Activated naive CD8-positive, alpha-beta T cell treated with anti-CD3 and anti-CD28 coated beads for 36 hours (primary cell): ENCODE measurements at regions not wholly inside any gene's neighbourhood (a gene's known extent, or its start where the extent isn't known, plus 50 kb on each side); places are given as distances from the start of the nearest gene placed in this dataset.

Experiments
- DNase-seq: peaks from one replicate; pipeline ENCODE4 v3.0.0; 2021
- H3K27ac Mint-ChIP-seq: one replicate; pipeline ENCODE4 v1.8.0; 2022; ENCODE audit warnings: mild to moderate bottlenecking, moderate library complexity, mixed read lengths
- H3K27me3 Mint-ChIP-seq: one replicate; pipeline ENCODE4 v1.8.0; 2022; ENCODE audit warnings: mild to moderate bottlenecking, mixed read lengths
- H3K36me3 Mint-ChIP-seq: one replicate; pipeline ENCODE4 v1.8.0; 2021; ENCODE audit warnings: mild to moderate bottlenecking, mixed read lengths
- H3K4me1 Mint-ChIP-seq: one replicate; pipeline ENCODE4 v1.8.0; 2021; ENCODE audit warnings: mixed read lengths
- H3K4me3 Mint-ChIP-seq: one replicate; pipeline ENCODE4 v1.8.0; 2022; ENCODE audit warnings: mild to moderate bottlenecking, moderate library complexity, mixed read lengths
- H3K9me3 Mint-ChIP-seq: one replicate; pipeline ENCODE4 v1.8.0; 2022; ENCODE audit warnings: mixed read lengths

DNA sequence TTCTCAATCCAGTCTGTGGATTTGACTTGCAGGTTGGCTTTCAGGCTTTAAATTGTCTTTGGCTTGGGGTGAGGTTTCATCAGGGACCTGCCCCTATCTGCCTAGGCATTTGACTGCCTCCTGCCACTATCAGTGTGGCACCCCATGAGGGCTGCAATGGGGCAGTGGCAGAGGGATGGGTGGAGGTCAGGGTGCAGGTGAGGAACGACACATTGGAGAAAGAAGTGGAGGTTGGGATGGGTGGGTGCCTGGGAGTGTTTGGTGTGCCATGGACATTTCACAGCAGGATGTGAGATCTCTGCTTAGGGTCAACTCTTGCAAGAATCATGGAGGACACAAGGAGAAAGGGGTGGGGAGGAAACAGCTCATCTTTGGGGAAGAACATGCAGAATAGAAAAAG, 625.1 kb downstream of the PTPRU start:
- peaks cover 2% of the 10 kb centered on the region for H3K36me3 Mint-ChIP-seq

DNA sequence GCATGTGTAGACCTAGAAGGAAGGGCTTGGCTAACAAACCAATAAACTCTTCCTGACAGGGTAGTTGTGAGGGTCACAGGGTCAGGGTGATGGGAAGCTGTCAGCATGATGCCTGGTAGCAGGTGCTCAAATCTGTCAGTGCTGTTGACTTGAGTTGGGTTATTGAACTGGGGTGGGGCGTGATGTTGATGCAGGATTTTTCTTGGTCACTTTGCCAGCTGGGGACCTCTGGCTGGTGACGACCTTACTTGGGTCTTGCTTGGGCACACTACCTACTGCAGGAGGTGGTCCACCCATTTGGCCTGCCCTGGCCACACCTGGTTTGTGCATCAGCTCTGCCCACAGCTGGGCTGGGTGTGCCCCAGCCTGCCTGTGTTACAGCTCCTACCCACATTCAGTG, 624.4 kb downstream of the PTPRU start:
- Mint-ChIP-seq H3K9me3 (peaks cover 14% of the 10 kb centered on the region), H3K4me1 (no peaks in the 10 kb centered on the region), H3K27ac (no peak overlapping the region), H3K27me3 (peaks cover 18% of the 10 kb centered on the region), H3K4me3 (no peak overlapping the region), H3K36me3 (peaks cover 2% of the 10 kb centered on the region)
- DNase-seq = no peak

More for the DNA sequence above, 625.1 kb downstream of the PTPRU start:
- Mint-ChIP-seq H3K27ac (no peak overlapping the region), H3K4me3 (no peak overlapping the region), H3K27me3 (peaks cover 19% of the 10 kb centered on the region), H3K9me3 (peaks cover 14% of the 10 kb centered on the region), H3K4me1 (no peaks in the 10 kb centered on the region)
- DNase-seq = no peak

DNA sequence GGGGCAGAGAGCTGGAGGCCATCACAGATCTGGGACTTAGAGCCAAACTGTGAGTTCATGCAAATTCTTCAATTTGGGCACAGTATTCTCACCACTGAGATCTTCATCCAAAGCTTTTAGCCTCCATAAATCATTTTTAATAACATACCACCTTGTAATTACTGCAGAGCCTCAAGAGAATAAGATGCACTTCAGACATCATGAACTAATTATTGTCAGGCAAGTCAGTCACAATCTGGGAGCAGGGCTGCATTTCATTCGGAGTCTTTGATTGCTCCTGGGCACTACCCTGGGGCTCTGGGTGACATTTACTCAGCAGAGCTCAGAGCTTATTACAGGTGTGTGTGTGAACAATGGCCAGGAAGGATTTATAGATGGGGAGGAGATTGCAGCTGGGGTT, 623.7 kb downstream of the PTPRU start:
- H3K36me3 Mint-ChIP-seq = peaks cover 2% of the 10 kb centered on the region
- no peak overlapping the region for H3K27ac Mint-ChIP-seq
- H3K9me3 Mint-ChIP-seq = peaks cover 14% of the 10 kb centered on the region
- no peaks in the 10 kb centered on the region for H3K4me1 Mint-ChIP-seq
- DNase-seq = no peak
- H3K4me3 Mint-ChIP-seq = no peak overlapping the region
- H3K27me3 Mint-ChIP-seq = peaks cover 22% of the 10 kb centered on the region

DNA sequence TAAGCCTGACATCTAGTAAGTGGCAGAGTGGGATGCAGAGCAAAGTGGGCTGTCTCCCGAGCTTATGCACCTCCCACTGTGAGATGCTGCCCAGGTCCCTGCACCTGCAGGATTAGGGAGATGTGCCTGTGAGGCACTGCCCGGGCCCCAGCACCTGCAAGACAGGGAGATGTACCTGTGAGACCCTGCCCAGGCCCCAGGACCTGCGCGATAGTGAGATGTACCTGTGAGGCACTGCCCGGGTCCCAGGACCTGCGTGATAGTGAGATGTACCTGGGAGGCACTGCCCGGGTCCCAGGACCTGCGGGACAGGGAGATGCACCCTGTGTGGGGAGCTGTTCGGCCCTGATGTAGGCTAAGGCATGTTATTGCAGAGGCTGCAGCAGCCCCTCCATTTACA, 622.8 kb downstream of the PTPRU start:
- peaks cover 23% of the 10 kb centered on the region for H3K27me3 Mint-ChIP-seq
- peaks cover 2% of the 10 kb centered on the region for H3K36me3 Mint-ChIP-seq
- no peak overlapping the region for H3K4me3 Mint-ChIP-seq
- no peaks in the 10 kb centered on the region for H3K4me1 Mint-ChIP-seq
- DNase-seq = no peak
- peaks cover 14% of the 10 kb centered on the region for H3K9me3 Mint-ChIP-seq
- H3K27ac Mint-ChIP-seq = no peak overlapping the region

DNA sequence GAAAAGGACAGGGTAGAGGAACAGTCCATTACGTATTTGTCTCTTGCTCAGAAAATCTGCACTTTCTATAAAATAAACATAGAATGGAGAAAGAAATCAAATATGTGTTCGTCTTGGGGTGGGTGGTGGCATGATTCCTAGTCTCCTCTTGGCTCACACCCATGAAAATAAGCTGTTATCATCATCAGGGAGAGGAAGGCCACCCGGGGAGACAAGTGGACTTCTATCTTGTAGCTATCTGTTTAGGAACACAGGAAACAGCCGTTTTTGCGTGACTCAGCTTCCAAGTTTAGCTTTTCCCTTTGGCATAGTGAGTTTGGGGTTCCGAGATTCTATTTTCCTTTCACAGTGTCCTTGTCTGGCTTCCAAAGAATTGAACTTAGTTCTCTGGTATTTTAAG, 622.3 kb downstream of the PTPRU start:
- Mint-ChIP-seq H3K36me3 (peaks cover 2% of the 10 kb centered on the region), H3K4me1 (no peaks in the 10 kb centered on the region), H3K27ac (no peak overlapping the region), H3K9me3 (peaks cover 14% of the 10 kb centered on the region), H3K4me3 (no peak overlapping the region), H3K27me3 (peaks cover 23% of the 10 kb centered on the region)
- no peak for DNase-seq

DNA sequence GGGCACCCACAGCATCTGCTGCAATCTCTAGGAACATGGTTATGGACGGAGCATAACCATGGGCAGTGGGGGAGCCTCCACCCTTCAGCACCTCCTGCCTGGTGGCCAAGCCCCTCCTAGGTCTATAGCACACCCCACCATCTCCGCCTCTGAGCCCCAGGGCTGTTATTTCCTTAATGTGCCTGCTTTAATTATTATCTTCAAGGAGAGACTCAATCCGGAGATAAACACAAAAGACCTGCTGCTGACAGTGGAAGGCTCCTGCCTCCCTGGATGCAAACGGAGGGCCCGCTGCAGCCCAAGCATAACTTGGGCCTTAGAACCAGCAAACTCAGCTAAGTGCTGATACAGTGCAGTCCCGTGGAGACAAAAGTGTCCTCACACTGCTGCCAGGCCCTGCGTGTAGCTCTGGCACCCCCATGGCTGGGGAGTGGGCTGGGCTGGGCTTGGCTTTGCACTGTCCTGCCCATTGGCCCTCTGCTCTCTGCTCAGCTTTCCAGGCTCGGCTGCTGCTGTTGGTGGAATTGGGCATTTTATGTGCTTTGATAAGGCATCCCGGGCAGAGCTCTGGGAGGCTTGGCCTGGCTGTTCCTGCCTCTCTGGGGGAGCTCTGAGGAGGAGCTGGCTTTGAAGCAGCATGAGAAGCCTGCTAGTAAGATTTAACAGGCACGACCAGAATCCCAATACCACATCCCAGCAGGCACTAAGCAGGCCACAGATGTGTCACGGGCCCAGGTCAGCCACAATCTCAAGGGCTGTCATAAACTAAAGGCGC, 620.2 kb downstream of the PTPRU start:
- DNase-seq = no peak
- no peak overlapping the region for H3K4me3 Mint-ChIP-seq
- peaks cover 27% of the 10 kb centered on the region for H3K27me3 Mint-ChIP-seq
- H3K4me1 Mint-ChIP-seq = no peaks in the 10 kb centered on the region
- peaks cover 2% of the 10 kb centered on the region for H3K36me3 Mint-ChIP-seq
- peaks cover 13% of the 10 kb centered on the region for H3K9me3 Mint-ChIP-seq
- no peak overlapping the region for H3K27ac Mint-ChIP-seq

DNA sequence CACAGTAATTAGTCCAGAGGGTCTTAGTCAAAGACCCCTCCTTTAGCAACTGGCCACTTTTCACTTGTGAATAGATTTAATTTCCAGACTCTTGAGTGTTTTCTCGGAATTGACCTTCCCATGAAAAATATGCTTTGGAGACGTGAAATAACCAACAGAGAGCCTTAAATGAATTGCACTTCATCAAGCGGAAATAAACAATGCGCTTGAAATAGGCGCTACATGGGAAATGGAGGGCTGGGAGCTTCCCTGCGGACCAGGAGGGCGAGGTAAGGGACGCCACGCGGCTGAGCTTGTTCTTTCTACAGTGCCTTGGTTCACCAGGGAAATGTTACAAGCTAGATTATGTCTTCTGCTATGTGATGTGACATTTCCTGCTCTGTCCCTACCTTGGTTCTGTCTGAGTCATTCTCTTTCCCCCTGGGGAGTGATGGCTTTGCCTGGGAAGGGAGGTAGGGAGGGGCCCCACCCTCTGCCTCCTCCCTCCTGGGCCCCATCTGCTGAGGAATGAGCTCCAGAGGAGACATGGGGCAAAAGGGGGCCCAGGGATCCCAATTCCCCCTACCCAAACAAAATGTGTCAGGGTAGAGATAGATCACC, 619.3 kb downstream of the PTPRU start:
- Mint-ChIP-seq H3K36me3 (peaks cover 2% of the 10 kb centered on the region), H3K4me1 (no peaks in the 10 kb centered on the region), H3K4me3 (no peak overlapping the region), H3K9me3 (peaks cover 4% of the 10 kb centered on the region), H3K27ac (no peak overlapping the region), H3K27me3 (peaks cover 27% of the 10 kb centered on the region)
- no peak for DNase-seq

DNA sequence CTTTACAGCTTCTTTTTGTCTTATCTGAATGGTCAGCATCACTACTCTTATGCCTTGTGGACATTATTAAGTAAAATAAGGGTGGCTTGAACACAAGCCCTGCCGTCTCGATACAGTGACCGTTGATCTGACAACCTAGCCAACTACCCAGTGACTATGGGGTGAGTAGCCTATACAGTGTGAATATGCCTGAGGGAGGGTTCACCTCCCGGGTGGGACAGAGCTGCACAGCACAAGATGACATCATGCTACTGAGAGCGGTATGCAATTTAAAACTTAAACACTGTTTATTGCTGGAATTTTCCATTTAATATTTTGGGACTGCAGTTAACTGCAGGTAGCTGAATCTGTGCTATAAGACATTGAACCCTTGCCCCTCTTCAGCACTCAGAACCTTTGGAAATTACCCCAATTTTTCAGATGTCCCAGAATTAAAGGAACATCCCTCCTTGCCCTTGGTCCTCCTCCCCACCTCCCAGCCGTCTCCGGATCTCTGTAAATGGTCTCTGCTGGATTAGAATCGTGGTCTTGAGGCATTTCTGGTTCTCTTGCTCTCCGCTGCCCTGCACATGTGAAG, 618.5 kb downstream of the PTPRU start:
- no peaks in the 10 kb centered on the region for H3K36me3 Mint-ChIP-seq
- H3K27ac Mint-ChIP-seq = no peak overlapping the region
- H3K4me1 Mint-ChIP-seq = no peaks in the 10 kb centered on the region
- H3K27me3 Mint-ChIP-seq = peaks cover 30% of the 10 kb centered on the region
- no peak for DNase-seq
- H3K9me3 Mint-ChIP-seq = no peaks in the 10 kb centered on the region
- H3K4me3 Mint-ChIP-seq = no peak overlapping the region

DNA sequence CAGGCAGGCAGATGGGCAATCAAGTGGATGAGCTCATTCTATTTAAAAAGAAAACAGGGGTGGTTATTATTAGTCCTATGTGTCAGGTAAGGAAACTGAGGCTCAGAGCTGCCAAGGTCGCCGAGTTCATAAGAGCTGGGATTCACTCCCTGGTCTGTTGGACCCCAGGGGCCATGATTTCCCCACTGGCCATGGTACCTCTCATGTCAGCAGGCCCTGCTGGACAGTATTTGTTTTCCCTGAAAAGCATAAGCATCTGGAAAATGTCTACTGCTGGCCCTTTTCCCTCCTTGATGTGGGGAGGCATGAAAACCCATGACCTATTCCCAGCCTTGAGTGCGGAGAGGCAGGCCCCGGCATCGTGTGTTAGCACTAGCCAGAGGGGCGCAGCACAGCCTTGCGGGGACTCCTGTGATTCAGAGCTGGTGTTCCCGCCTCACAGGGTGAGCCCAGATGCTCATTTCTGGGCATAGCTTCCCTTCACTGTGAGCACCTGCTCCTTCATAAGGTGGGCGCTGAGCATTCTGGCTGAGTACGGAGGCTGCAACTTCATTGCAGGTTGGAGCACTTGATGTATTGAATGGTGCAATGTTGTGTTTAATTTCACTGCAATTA, 617.5 kb downstream of the PTPRU start:
- DNase-seq = no peak
- Mint-ChIP-seq H3K9me3 (no peaks in the 10 kb centered on the region), H3K4me3 (no peak overlapping the region), H3K27me3 (peaks cover 37% of the 10 kb centered on the region), H3K36me3 (no peaks in the 10 kb centered on the region), H3K4me1 (no peaks in the 10 kb centered on the region), H3K27ac (no peak overlapping the region)

DNA sequence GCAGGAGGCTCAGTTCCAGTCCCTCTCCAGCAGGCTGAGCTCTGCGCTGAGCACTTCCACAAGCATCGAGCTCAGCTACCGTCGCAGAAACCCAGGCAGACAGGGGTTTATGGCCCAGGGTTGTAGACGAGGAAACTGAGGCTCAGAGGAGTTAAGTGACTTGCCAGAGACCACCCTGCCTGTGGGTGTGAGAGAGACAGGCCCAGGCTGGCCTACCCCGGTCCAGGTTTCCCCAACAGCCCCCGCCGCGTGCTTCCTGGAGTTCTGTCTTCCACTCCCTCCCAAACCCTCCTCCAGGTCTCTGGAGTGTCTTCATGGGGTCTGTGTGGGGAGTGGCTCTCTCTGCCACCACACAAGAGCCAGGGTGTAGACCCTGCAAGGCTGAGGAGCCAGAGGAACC, 615.9 kb downstream of the PTPRU start:
- Mint-ChIP-seq H3K36me3 (no peaks in the 10 kb centered on the region), H3K4me1 (no peaks in the 10 kb centered on the region), H3K9me3 (no peaks in the 10 kb centered on the region), H3K4me3 (no peak overlapping the region), H3K27me3 (peaks cover 37% of the 10 kb centered on the region), H3K27ac (no peak overlapping the region)
- no peak for DNase-seq

DNA sequence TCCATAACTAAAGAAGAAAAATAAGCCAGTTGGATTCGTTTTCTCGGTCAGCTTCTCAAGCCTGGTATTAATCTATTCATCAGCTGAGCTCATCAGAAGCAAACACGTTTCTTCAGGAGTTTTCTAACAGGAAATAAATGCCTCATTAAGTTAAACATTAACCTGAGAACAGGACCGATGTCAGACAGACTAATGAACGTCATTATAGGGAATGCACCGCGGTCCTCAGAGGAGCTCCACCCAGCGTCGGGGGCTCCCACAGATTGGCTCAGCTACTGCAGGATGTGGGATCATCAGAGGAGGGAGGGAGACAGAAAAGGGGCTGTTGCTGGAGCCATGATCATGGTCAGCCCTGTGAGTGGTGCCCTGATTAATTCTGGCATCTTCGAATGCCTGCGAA, 615.4 kb downstream of the PTPRU start:
- H3K4me3 Mint-ChIP-seq = no peak overlapping the region
- no peak overlapping the region for H3K27ac Mint-ChIP-seq
- H3K27me3 Mint-ChIP-seq = peaks cover 39% of the 10 kb centered on the region
- DNase-seq = no peak
- H3K36me3 Mint-ChIP-seq = no peaks in the 10 kb centered on the region
- H3K4me1 Mint-ChIP-seq = no peaks in the 10 kb centered on the region
- H3K9me3 Mint-ChIP-seq = no peaks in the 10 kb centered on the region

DNA sequence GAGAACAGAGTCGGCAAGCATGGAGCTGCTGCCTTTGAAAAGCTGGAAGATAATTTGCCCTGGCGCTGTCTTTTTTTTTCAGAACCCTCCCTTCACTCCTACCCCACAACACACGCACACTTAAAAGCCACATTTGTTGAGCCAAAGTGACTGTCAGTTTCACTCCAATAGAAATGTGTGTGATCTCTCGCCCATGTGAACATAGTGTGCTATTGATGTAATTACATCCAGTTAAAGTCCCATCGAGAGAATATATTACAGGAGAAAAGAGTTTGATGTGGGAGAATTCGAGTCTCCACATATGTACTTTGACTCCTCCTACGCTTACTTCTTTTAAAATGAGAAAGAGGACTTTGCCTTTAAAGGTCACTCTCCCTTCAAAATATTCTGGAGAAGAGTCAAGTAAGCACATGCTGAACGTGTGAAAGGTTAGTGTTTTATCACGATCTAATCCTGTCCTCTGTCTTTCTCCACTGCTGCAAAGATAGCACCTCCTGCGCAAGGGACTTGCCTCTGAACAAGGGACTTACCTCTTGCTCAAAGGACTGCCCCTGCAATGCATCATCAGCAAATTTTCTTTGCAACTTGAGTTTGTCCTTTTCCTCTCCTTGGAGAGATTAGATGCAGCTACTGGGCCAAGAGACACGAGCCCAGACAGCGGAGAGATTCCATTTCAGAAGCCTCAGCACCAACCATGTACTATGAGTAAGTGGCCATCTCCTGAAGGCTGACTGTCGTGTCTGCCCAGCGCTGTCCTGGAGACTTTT, 613.9 kb downstream of the PTPRU start:
- Mint-ChIP-seq H3K36me3 (no peaks in the 10 kb centered on the region), H3K4me3 (no peak overlapping the region), H3K9me3 (no peaks in the 10 kb centered on the region), H3K27ac (no peak overlapping the region), H3K4me1 (no peaks in the 10 kb centered on the region), H3K27me3 (peaks cover 32% of the 10 kb centered on the region)
- DNase-seq = no peak

DNA sequence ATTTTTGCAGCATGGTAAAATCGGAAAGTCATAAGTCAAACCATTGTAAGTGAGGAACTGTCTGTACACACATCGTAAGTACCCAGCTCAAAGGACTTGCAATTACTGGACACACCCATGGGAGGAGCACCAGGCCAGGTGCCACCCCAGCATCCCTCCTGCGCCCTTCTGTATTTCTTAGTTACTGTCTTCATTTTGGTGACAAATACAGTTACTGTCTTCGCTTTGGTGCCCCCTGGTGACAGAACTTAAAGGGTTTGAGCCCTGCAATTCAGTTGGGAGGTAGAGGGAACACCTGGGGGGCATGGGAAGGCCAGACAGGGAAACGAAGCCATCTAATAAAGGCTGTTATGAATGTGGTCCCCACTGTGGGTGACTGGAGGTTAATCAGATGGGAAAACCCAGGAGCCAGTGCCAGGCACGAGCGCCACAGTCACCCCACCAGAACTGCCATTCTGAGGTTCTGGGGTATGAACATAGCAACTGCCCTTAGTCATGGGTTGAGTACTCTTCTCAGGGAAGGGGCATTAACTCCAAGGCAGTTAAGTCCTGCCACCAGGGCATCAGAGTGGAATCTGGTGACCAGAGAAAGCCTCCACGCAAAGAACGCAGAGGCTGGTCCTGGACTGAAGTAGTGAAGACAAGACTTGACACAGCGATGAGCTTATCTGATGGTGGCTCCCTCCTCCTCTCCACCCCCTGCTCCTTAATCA, 612.9 kb downstream of the PTPRU start:
- Mint-ChIP-seq H3K9me3 (no peaks in the 10 kb centered on the region), H3K27ac (no peak overlapping the region), H3K27me3 (peaks cover 29% of the 10 kb centered on the region), H3K4me3 (no peak overlapping the region), H3K4me1 (no peaks in the 10 kb centered on the region), H3K36me3 (no peaks in the 10 kb centered on the region)
- DNase-seq = peak; percentile 23

DNA sequence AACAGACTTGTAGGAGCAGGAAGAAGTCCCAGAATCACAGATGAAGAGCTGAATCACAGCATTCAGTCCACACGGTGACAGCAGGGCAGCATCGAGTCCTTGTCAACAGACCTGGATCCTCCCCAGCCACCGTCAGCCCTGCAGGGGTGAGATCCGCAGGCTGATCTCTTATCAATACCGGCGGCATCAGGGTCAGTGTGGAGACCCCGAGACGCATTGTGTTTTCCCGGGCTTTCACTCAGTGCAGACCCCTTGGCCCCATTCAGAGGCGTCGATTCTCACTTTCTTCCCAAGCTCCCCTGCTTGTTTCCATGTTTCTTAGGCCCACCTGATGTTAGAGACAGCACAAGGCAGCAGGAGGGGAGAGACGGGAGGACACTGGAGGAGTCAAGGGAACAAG, 609.6 kb downstream of the PTPRU start:
- H3K4me1 Mint-ChIP-seq = no peaks in the 10 kb centered on the region
- H3K27ac Mint-ChIP-seq = peak overlapping the region; percentile 3
- H3K36me3 Mint-ChIP-seq = no peaks in the 10 kb centered on the region
- peaks cover 13% of the 10 kb centered on the region for H3K9me3 Mint-ChIP-seq
- H3K27me3 Mint-ChIP-seq = peaks cover 22% of the 10 kb centered on the region
- DNase-seq = no peak
- H3K4me3 Mint-ChIP-seq = no peak overlapping the region
